ENCODE measurements at regions not wholly inside any gene's neighbourhood (a gene's known extent, or its start where the extent isn't known, plus 50 kb on each side); places are given as distances from the start of the nearest gene placed in this dataset.

DNA sequence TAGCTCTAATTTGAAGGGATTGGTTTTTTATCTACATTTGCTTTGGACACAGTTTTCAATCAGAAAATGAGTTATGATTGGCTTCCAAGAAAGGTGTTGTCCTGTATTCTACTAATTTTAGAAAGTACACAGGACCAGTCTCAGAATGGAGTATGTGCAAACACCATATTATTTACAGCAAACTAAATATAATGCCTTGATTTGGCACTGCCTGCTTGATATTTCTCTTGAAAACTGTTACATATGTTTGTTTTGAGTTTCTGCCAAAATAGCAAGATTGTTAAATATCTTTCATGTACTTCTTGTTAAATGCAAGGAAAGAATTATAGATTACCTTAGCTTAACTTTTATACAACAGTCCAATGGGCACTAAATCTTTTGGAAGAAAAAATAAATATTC lies 694.9 kb downstream of the KCNJ3 start:
- intact Hi-C loops (cut with DNase I): no loop called here
- ATAC-seq (no peak), DNase-seq (no peak)
- TF ChIP-seq POLR2A (IDR thresholded peaks at IDR 0.05): no peak
- TF ChIP-seq, protein P1, sequence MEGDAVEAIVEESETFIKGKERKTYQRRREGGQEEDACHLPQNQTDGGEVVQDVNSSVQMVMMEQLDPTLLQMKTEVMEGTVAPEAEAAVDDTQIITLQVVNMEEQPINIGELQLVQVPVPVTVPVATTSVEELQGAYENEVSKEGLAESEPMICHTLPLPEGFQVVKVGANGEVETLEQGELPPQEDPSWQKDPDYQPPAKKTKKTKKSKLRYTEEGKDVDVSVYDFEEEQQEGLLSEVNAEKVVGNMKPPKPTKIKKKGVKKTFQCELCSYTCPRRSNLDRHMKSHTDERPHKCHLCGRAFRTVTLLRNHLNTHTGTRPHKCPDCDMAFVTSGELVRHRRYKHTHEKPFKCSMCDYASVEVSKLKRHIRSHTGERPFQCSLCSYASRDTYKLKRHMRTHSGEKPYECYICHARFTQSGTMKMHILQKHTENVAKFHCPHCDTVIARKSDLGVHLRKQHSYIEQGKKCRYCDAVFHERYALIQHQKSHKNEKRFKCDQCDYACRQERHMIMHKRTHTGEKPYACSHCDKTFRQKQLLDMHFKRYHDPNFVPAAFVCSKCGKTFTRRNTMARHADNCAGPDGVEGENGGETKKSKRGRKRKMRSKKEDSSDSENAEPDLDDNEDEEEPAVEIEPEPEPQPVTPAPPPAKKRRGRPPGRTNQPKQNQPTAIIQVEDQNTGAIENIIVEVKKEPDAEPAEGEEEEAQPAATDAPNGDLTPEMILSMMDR (IDR thresholded peaks at IDR 0.05): no peak
- Histone ChIP-seq H3K4me1 (no peaks in the 10 kb centered on the region), H3K9me3 (no peaks in the 10 kb centered on the region), H3K27ac (no peak overlapping the region), H3K4me3 (no peak overlapping the region), H3K36me3 (no peaks in the 10 kb centered on the region), H3K27me3 (peaks cover 0 to 5% of the 10 kb centered on the region in 2 donors)

DNA sequence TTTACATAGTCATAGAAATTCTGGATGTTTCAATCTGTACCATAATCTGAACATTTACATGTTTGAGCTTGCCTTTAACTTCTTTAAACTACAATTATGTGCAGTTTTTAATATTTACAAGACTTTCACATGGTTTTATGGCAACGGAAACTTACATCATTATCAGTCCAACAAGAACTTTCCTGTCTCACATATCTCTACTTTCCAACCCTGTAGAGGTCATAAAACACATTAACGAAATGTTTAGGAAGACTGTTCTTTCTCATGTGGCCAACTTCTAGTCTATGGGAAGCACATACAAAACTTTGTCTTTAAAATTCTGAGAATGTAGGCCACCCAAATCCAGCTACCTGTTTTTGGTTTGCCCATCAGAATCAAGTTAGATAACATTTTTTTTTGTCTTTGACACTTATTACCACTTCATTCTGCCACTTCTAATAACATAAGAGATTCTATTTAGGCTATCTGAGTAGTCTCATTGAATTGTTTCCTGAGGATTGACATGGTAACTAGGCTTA lies 693.2 kb downstream of the KCNJ3 start:
- Histone ChIP-seq H3K4me3 (no peak overlapping the region), H3K9me3 (no peaks in the 10 kb centered on the region), H3K36me3 (no peaks in the 10 kb centered on the region), H3K4me1 (no peaks in the 10 kb centered on the region), H3K27ac (no peak overlapping the region), H3K27me3 (peaks cover 0 to 5% of the 10 kb centered on the region in 2 donors)
- TF ChIP-seq, protein P1 (IDR thresholded peaks at IDR 0.05): no peak
- no peak for TF ChIP-seq POLR2A (IDR thresholded peaks at IDR 0.05)
- DNase-seq: no peak
- intact Hi-C loops (cut with DNase I): no loop called here
- WGBS (ENCODE audit: insufficient coverage, low coverage, low lambda C conversion rate, missing lambda C conversion rate): 31% methylated on average over 2 of the region's 2 CpGs
- ATAC-seq: no peak

DNA sequence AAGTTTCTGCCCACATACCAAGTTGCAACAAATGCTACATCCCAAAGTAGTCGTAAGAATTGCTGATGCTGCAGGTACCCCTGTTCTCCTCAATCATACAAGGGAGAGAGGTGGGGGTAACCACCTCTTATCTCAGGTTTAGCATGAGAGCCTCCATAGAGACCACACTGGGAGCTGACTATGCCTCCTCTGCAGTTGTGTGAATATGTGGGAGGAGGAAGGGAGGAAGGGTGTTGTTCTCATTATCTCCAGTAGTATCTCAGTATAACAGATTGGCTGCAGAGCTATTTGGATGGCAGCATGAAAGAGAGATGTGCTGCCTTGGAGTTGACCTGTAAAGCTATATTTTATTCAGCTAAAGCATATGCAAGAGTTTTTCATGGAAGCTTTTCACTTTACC lies 690.7 kb downstream of the KCNJ3 start:
- TF ChIP-seq, protein P1 (IDR thresholded peaks at IDR 0.05): no peak
- TF ChIP-seq POLR2A (IDR thresholded peaks at IDR 0.05): no peak
- Histone ChIP-seq H3K9me3 (no peaks in the 10 kb centered on the region), H3K4me3 (no peak overlapping the region), H3K36me3 (no peaks in the 10 kb centered on the region), H3K27ac (no peak overlapping the region), H3K4me1 (no peaks in the 10 kb centered on the region), H3K27me3 (peaks cover 0 to 5% of the 10 kb centered on the region in 2 donors)
- ATAC-seq: no peak
- WGBS (ENCODE audit: insufficient coverage, low coverage, low lambda C conversion rate, missing lambda C conversion rate): 73% methylated on average over 1 of the region's 1 CpG
- intact Hi-C loops (cut with DNase I): no loop called here
- DNase-seq: no peak

DNA sequence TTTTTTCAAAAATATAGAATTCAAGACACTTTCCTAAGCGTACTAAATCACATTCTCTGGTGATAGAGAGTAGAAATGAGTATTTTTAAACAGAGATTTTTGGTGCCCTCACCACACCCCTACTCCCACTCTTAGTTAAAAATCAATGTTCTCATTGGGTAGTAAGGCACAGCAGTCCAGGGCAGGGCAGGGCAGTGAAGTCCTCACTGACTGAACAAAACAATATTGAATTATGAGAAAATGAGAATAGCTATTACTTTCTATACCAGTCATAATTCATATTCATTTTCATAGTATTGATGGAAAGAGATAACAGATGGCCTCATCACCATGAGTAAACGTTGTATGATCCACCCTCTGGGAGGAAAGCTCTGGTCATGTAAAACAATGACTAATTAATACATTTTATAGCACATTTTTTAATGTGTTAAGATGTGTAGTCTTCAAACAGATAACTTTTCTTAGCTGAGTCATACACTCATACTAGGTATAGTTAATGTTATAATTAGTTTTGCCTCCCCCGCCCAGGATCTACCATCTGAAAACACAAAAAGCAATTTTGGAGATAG lies 686.1 kb downstream of the KCNJ3 start:
- TF ChIP-seq POLR2A (IDR thresholded peaks at IDR 0.05): no peak
- TF ChIP-seq, protein P1 (IDR thresholded peaks at IDR 0.05): no peak
- DNase-seq (no peak), ATAC-seq (no peak)
- intact Hi-C loops (cut with DNase I): no loop called here
- H3K9me3 ChIP-seq: no peaks in the 10 kb centered on the region
- no peaks in the 10 kb centered on the region for H3K4me1 ChIP-seq
- no peaks in the 10 kb centered on the region for H3K36me3 ChIP-seq
- no peak overlapping the region for H3K4me3 ChIP-seq
- peaks cover 0 to 1% of the 10 kb centered on the region in 2 donors for H3K27me3 ChIP-seq
- no peak overlapping the region for H3K27ac ChIP-seq
- WGBS (ENCODE audit: insufficient coverage, low coverage, low lambda C conversion rate, missing lambda C conversion rate): 50% methylated on average over 3 of the region's 3 CpGs

DNA sequence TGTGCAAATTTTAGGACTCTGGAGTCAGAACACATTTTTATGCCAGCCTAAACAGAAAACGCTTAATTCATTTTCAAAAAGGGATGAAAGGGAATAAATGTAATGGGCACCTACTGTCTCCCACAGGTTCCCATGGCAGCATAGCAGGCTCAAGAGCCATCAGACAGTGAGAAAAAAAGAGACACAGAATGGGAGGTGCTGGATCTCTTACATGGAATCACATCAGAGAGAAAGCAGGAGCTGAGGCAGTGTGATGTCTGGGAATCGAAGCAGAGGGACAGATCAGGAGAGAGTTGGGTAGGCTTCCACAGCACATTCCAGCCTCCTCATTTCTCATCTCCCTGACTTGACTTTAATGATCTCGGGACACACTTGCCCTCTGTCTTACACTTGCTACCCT lies 684.3 kb downstream of the KCNJ3 start:
- H3K27ac ChIP-seq: no peak overlapping the region
- H3K4me1 ChIP-seq: no peaks in the 10 kb centered on the region
- WGBS (ENCODE audit: insufficient coverage, low coverage, low lambda C conversion rate, missing lambda C conversion rate): 52% methylated on average over 3 of the region's 3 CpGs
- no peaks in the 10 kb centered on the region for H3K27me3 ChIP-seq
- ATAC-seq: no peak
- DNase-seq: no peak
- no peaks in the 10 kb centered on the region for H3K9me3 ChIP-seq
- no peak overlapping the region for H3K4me3 ChIP-seq
- TF ChIP-seq, protein P1 (IDR thresholded peaks at IDR 0.05): no peak
- no peak for TF ChIP-seq POLR2A (IDR thresholded peaks at IDR 0.05)
- intact Hi-C loops (cut with DNase I): no loop called here
- H3K36me3 ChIP-seq: no peaks in the 10 kb centered on the region

Measured in right lobe of liver (tissue), 6 donors.